IMR-90 (cell line): ENCODE measurements at regions not wholly inside any gene's neighbourhood (a gene's known extent, or its start where the extent isn't known, plus 50 kb on each side); places are given as distances from the start of the nearest gene placed in this dataset.

ENCODE experiments used
- ATAC-seq: fragments of 200-7000 bp; cut with Tn5 transposase; 2 replicates; pipeline ENCODE4 v1.9.1; 2020; ENCODE audit warnings: low read depth, mild to moderate bottlenecking, moderate library complexity
- BruUV-seq: library from RNA; stranded (reverse); fragments of 400-500 nt; replicated peaks from 2 replicates; lab custom pipeline; 2021; lab: Mats Ljungman, UMichigan
- CTCF ChIA-PET: fragments of 300-600 bp; formaldehyde crosslinking; extraction: SDS; loops from one replicate; lab custom pipeline; 2021; ENCODE audit warnings: antibody characterized with exemption; lab: Yijun Ruan, JAX
- POLR2A ChIA-PET: fragments of 300-600 bp; sonication (Branson Sonifier 250); formaldehyde crosslinking; loops from one replicate; lab custom pipeline; 2022; ENCODE audit warnings: antibody characterized with exemption; ENCODE audit not compliant: unreplicated experiment; lab: Charles Lee
- DNase-seq: peaks from one replicate; pipeline ENCODE4 v3.0.0; 2013
- H2AFZ ChIP-seq: replicated peaks from 2 replicates; pipeline ENCODE3; 2013; ENCODE audit warnings: low read length, mild to moderate bottlenecking; ENCODE audit not compliant: poor library complexity
- H2AK5ac ChIP-seq: 2 replicates; pipeline ENCODE4 v1.6.1; 2013; ENCODE audit warnings: low read depth, low read length, inconsistent platforms
- H2AK9ac ChIP-seq: replicated peaks from 2 replicates; pipeline ENCODE3; 2013; ENCODE audit warnings: mild to moderate bottlenecking, low read depth, low read length, moderate library complexity; ENCODE audit not compliant: poor library complexity
- H2BK120ac ChIP-seq: 2 replicates; pipeline ENCODE4 v1.6.1; 2013; ENCODE audit warnings: low read depth, low read length, inconsistent platforms
- H2BK15ac ChIP-seq: 3 replicates; pipeline ENCODE4 v1.6.1; 2013; ENCODE audit warnings: low read depth, low read length, inconsistent platforms
- H2BK20ac ChIP-seq: 2 replicates; pipeline ENCODE4 v1.6.1; 2013; ENCODE audit warnings: low read depth, mild to moderate bottlenecking, inconsistent platforms, low read length, moderate library complexity
- H2BK5ac ChIP-seq: 2 replicates; pipeline ENCODE4 v1.6.1; 2013; ENCODE audit warnings: mild to moderate bottlenecking, low read depth, low read length, inconsistent platforms; ENCODE audit not compliant: poor library complexity, severe bottlenecking
- H3K14ac ChIP-seq: replicated peaks from 2 replicates; pipeline ENCODE4 v1.6.1; 2013; ENCODE audit warnings: low read depth, low read length, inconsistent platforms
- H3K18ac ChIP-seq: 2 replicates; pipeline ENCODE4 v1.6.1; 2013; ENCODE audit warnings: low read depth, low read length, control low read depth
- H3K23ac ChIP-seq: 2 replicates; pipeline ENCODE4 v1.6.1; 2013; ENCODE audit warnings: low read depth, low read length, inconsistent platforms
- H3K27ac ChIP-seq: 2 replicates; pipeline ENCODE4 v1.5.1; 2013; ENCODE audit warnings: mild to moderate bottlenecking, control low read depth, low read length; ENCODE audit not compliant: insufficient read depth
- H3K27me3 ChIP-seq: 2 replicates; pipeline ENCODE4 v1.6.1; 2013; ENCODE audit warnings: low read length; ENCODE audit not compliant: control insufficient read depth, insufficient read depth
- H3K36me3 ChIP-seq: 2 replicates; pipeline ENCODE4 v1.6.1; 2013; ENCODE audit warnings: low read length, mixed read lengths; ENCODE audit not compliant: control insufficient read depth, insufficient read depth
- H3K4ac ChIP-seq: 2 replicates; pipeline ENCODE4 v1.6.1; 2013; ENCODE audit warnings: low read depth, low read length, inconsistent platforms
- H3K4me1 ChIP-seq: 2 replicates; pipeline ENCODE4 v1.6.1; 2013; ENCODE audit warnings: low read length, mixed read lengths; ENCODE audit not compliant: control insufficient read depth, insufficient read depth
- H3K4me2 ChIP-seq: 2 replicates; pipeline ENCODE4 v1.6.1; 2013; ENCODE audit warnings: low read depth, mild to moderate bottlenecking, control low read depth, low read length, moderate library complexity
- H3K4me3 ChIP-seq: 2 replicates; pipeline ENCODE4 v1.5.1; 2013; ENCODE audit warnings: low read depth, mild to moderate bottlenecking, control low read depth, low read length, moderate library complexity; ENCODE audit not compliant: insufficient read depth
- H3K56ac ChIP-seq: 2 replicates; pipeline ENCODE4 v1.6.1; 2013; ENCODE audit warnings: low read length, inconsistent platforms; ENCODE audit not compliant: insufficient read depth; ENCODE audit errors: extremely low read depth
- H3K79me1 ChIP-seq, 2 experiments: 2 replicates each; pipeline ENCODE4 v1.6.1; 2013; ENCODE audit warnings: low read length in 2 of 2, inconsistent platforms in 1 of 2, low read depth in 1 of 2
- H3K9ac ChIP-seq: 2 replicates; pipeline ENCODE4 v1.6.1; 2013; ENCODE audit warnings: low read depth, low read length, control low read depth
- H3K9me1 ChIP-seq: 2 replicates; pipeline ENCODE4 v1.6.1; 2013; ENCODE audit warnings: low read length, inconsistent platforms; ENCODE audit not compliant: insufficient read depth
- H3K9me3 ChIP-seq: 2 replicates; pipeline ENCODE4 v1.6.1; 2013; ENCODE audit warnings: low read length; ENCODE audit not compliant: control insufficient read depth, insufficient read depth
- H4K20me1 ChIP-seq: 2 replicates; pipeline ENCODE4 v1.6.1; 2013; ENCODE audit warnings: low read length, inconsistent platforms; ENCODE audit not compliant: insufficient read depth
- H4K5ac ChIP-seq: 2 replicates; pipeline ENCODE4 v1.6.1; 2013; ENCODE audit warnings: mild to moderate bottlenecking, low read depth, low read length, control low read depth
- H4K8ac ChIP-seq, 2 experiments: 2 replicates each; pipeline ENCODE4 v1.6.1; 2013; ENCODE audit warnings: low read depth in 2 of 2, low read length in 2 of 2, control low read depth in 1 of 2, inconsistent platforms in 1 of 2
- H4K91ac ChIP-seq: 2 replicates; pipeline ENCODE4 v1.6.1; 2013; ENCODE audit warnings: low read depth, low read length, inconsistent platforms; ENCODE audit not compliant: insufficient read depth
- BHLHE40 ChIP-seq: fragments of 150-350 bp; IDR thresholded peaks from 2 replicates; pipeline ENCODE4 v1.6.1; 2016; ENCODE audit warnings: mild to moderate bottlenecking, low read depth, low read length
- CEBPB ChIP-seq: IDR thresholded peaks from 2 replicates; pipeline ENCODE4 v1.6.1; 2012; ENCODE audit warnings: low read depth, low read length, improper control_type of control experiment
- CTCF ChIP-seq: conservative IDR thresholded peaks from 2 replicates; pipeline ENCODE4 v1.5.1; 2012; ENCODE audit warnings: mild to moderate bottlenecking, low read depth, low read length, improper control_type of control experiment
- FOS ChIP-seq: fragments of 150-350 bp; IDR thresholded peaks from 2 replicates; pipeline ENCODE4 v1.6.1; 2016; ENCODE audit warnings: low read depth, low read length
- MAZ ChIP-seq: IDR thresholded peaks from 2 replicates; pipeline ENCODE4 v1.6.1; 2012; ENCODE audit warnings: low read depth, mild to moderate bottlenecking, low read length, improper control_type of control experiment, moderate library complexity, borderline replicate concordance
- RCOR1 ChIP-seq: IDR thresholded peaks from 2 replicates; pipeline ENCODE4 v1.6.1; 2012; ENCODE audit warnings: mild to moderate bottlenecking, low read length, improper control_type of control experiment; ENCODE audit not compliant: insufficient replicate concordance
- SMC3 ChIP-seq: fragments of 150-350 bp; IDR thresholded peaks from 2 replicates; pipeline ENCODE4 v1.6.1; 2016; ENCODE audit warnings: low read depth, mild to moderate bottlenecking, antibody characterized with exemption, low read length, moderate library complexity
- USF2 ChIP-seq: fragments of 150-350 bp; IDR thresholded peaks from 2 replicates; pipeline ENCODE4 v1.6.1; 2017; ENCODE audit warnings: mild to moderate bottlenecking, antibody characterized with exemption, low read length, low read depth
- WGBS, 2 experiments: methylation state at CpG; one replicate each; pipeline versions ENCODE4 v1.1.5 to v1.1.7; 2013; ENCODE audit warnings: missing lambda C conversion rate in 2 of 2; ENCODE audit not compliant: insufficient read length in 1 of 2; ENCODE audit errors: extremely low coverage in 2 of 2; 5-methylcytosine and 5-hydroxymethylcytosine counted together
- dilution Hi-C: fragments of 300-500 bp; cut with HindIII; formaldehyde crosslinking; loops from one replicate; pipeline ENCODE4 v1.14.3; 2018; ENCODE audit warnings: low sequenced_read_pairs; ENCODE audit not compliant: unreplicated experiment
- in situ Hi-C: fragments of 300-500 bp; cut with MboI; formaldehyde crosslinking; loops from 3 replicates; pipeline ENCODE4 v1.14.3; 2019; ENCODE audit warnings: low sequenced_read_pairs, inconsistent platforms, mixed read lengths
- intact Hi-C: fragments of 100-400 bp; cut with micrococcal nuclease; formaldehyde crosslinking; loops from 2 replicates; pipeline ENCODE4 v1.10.0; 2022

- Histone ChIP-seq H4K91ac (peak overlapping the region; percentile 78), H3K14ac (peak overlapping the region; percentile 81; the same call in 1 of the 2 replicates), H4K20me1 (peaks cover 2% of the 10 kb centered on the region; the same call in 1 of the 2 replicates), H3K4me3 (no peak overlapping the region), H3K27me3 (no peaks in the 10 kb centered on the region), H2BK15ac (peak overlapping the region; percentile 26; the same call in 1 of the 3 replicates), H2AK5ac (peak overlapping the region; percentile 62), H2BK5ac (peak overlapping the region; percentile 38), H3K79me1 (no peaks in the 10 kb centered on the region), H3K23ac (0 out of 2 replicates have a peak overlapping the region, but pooled peaks have one; percentile 36), H4K5ac (peak overlapping the region; percentile 31; the same call in 1 of the 2 replicates), H4K8ac (peak overlapping the region; percentile 13 to 34; a peak in 1 of 4 replicates), H3K4me1 (peaks cover 24% of the 10 kb centered on the region), H3K4me2 (no peak overlapping the region), H3K9me1 (peaks cover 26% of the 10 kb centered on the region), H3K9me3 (no peaks in the 10 kb centered on the region), H3K9ac (no peak overlapping the region), H2AK9ac (no peak overlapping the region), H2AFZ (peak overlapping the region; percentile 16), H3K56ac (no peak overlapping the region), H2BK20ac (peak overlapping the region; percentile 85), H3K36me3 (no peaks in the 10 kb centered on the region), H3K4ac (peak overlapping the region; percentile 71), H3K27ac (no peak overlapping the region), H2BK120ac (peak overlapping the region; percentile 87), H3K18ac (peak overlapping the region; percentile 38; the same call in 1 of the 2 replicates)
- DNase-seq = peak; percentile 40
- TF ChIP-seq BHLHE40 (no peak), FOS (no peak), RCOR1 (no peak), SMC3 (no peak), MAZ (no peak), USF2 (peak; percentile 70), CEBPB (no peak), CTCF (no peak)
- ChIA-PET CTCF (interaction anchor here (1.1 kb wide), 1 partner anchor 57 kb away, joined by 3 read pairs; no protein-coding TSS in a partner anchor), POLR2A (no interaction called here)
- intact Hi-C loops (no loop called here), in situ Hi-C loops (no loop called here), dilution Hi-C loops (no loop called here)
- WGBS, 2 experiments = 20% methylated on average over 1 of the region's 3 CpGs; no CpG with 5 or more reads in 1 of the 2 experiments
- no peak for ATAC-seq
- no TSS peak for BruUV-seq
Observed at GRCh38 chr5:67303356-67303755, 106.8 kb upstream of the CD180 start.
